Nephron progenitor cell (in vitro differentiated cells): ENCODE measurements at regions not wholly inside any gene's neighbourhood (a gene's known extent, or its start where the extent isn't known, plus 50 kb on each side); places are given as distances from the start of the nearest gene placed in this dataset.

Experiments
- DNase-seq: peaks from one replicate; pipeline ENCODE4 v3.0.0; 2021
- H3K27ac Mint-ChIP-seq: 2 replicates; pipeline ENCODE4 v1.8.0; 2021; ENCODE audit warnings: mild to moderate bottlenecking, moderate library complexity, mixed read lengths
- H3K27me3 Mint-ChIP-seq: 2 replicates; pipeline ENCODE4 v1.8.0; 2021; ENCODE audit warnings: mild to moderate bottlenecking, low read depth, mixed read lengths; ENCODE audit not compliant: poor library complexity
- H3K36me3 Mint-ChIP-seq: 2 replicates; pipeline ENCODE4 v1.8.0; 2021; ENCODE audit warnings: low read depth, mixed read lengths
- H3K4me1 Mint-ChIP-seq: 2 replicates; pipeline ENCODE4 v1.8.0; 2021; ENCODE audit warnings: mixed read lengths
- H3K4me3 Mint-ChIP-seq: 2 replicates; pipeline ENCODE4 v1.8.0; 2021; ENCODE audit warnings: mild to moderate bottlenecking, moderate library complexity, mixed read lengths
- H3K9me3 Mint-ChIP-seq: 2 replicates; pipeline ENCODE4 v1.8.0; 2021; ENCODE audit warnings: mild to moderate bottlenecking, moderate library complexity, mixed read lengths
- CTCF ChIP-seq: fragments of 200-600 bp; sonication (generic); IDR thresholded peaks from 2 replicates; pipeline ENCODE4 v1.5.0; 2021; ENCODE audit warnings: antibody characterized with exemption

GRCh38 chr10:88125766-88126165, 262.3 kb downstream of the PTEN start:
- H3K4me1 Mint-ChIP-seq: peaks cover 7% of the 10 kb centered on the region
- H3K9me3 Mint-ChIP-seq: no peaks in the 10 kb centered on the region
- TF ChIP-seq CTCF: no peak
- no peak overlapping the region for H3K4me3 Mint-ChIP-seq
- no peak for DNase-seq
- H3K27me3 Mint-ChIP-seq: peaks cover 13% of the 10 kb centered on the region
- no peak overlapping the region for H3K27ac Mint-ChIP-seq
- H3K36me3 Mint-ChIP-seq: no peaks in the 10 kb centered on the region

GRCh38 chr10:88126699-88127098, 263.3 kb downstream of the PTEN start:
- TF ChIP-seq CTCF: no peak
- Mint-ChIP-seq H3K36me3 (no peaks in the 10 kb centered on the region), H3K4me3 (no peak overlapping the region), H3K27me3 (peaks cover 10% of the 10 kb centered on the region), H3K9me3 (no peaks in the 10 kb centered on the region), H3K4me1 (peaks cover 4% of the 10 kb centered on the region), H3K27ac (no peak overlapping the region)
- DNase-seq: no peak

GRCh38 chr10:88127269-88127668, 263.8 kb downstream of the PTEN start:
- H3K27me3 Mint-ChIP-seq: peaks cover 10% of the 10 kb centered on the region
- H3K4me3 Mint-ChIP-seq: no peak overlapping the region
- no peak for DNase-seq
- no peak overlapping the region for H3K27ac Mint-ChIP-seq
- H3K36me3 Mint-ChIP-seq: no peaks in the 10 kb centered on the region
- no peaks in the 10 kb centered on the region for H3K9me3 Mint-ChIP-seq
- H3K4me1 Mint-ChIP-seq: peaks cover 3% of the 10 kb centered on the region
- TF ChIP-seq CTCF: no peak

- H3K27me3 Mint-ChIP-seq: peaks cover 6% of the 10 kb centered on the region
- no peak for TF ChIP-seq CTCF
- DNase-seq: no peak
- no peak overlapping the region for H3K4me3 Mint-ChIP-seq
- H3K36me3 Mint-ChIP-seq: no peaks in the 10 kb centered on the region
- H3K9me3 Mint-ChIP-seq: no peaks in the 10 kb centered on the region
- H3K27ac Mint-ChIP-seq: no peak overlapping the region
- no peaks in the 10 kb centered on the region for H3K4me1 Mint-ChIP-seq
Observed at GRCh38 chr10:88127766-88128165, 264.3 kb downstream of the PTEN start.

GRCh38 chr10:88129013-88129412, 265.6 kb downstream of the PTEN start:
- H3K27me3 Mint-ChIP-seq: no peaks in the 10 kb centered on the region
- H3K36me3 Mint-ChIP-seq: no peaks in the 10 kb centered on the region
- H3K27ac Mint-ChIP-seq: no peak overlapping the region
- no peaks in the 10 kb centered on the region for H3K9me3 Mint-ChIP-seq
- no peak for TF ChIP-seq CTCF
- no peak for DNase-seq
- no peaks in the 10 kb centered on the region for H3K4me1 Mint-ChIP-seq
- no peak overlapping the region for H3K4me3 Mint-ChIP-seq

GRCh38 chr10:88130912-88131311, 267.5 kb downstream of the PTEN start:
- Mint-ChIP-seq H3K9me3 (no peaks in the 10 kb centered on the region), H3K4me3 (no peak overlapping the region), H3K27ac (no peak overlapping the region), H3K36me3 (no peaks in the 10 kb centered on the region), H3K4me1 (no peaks in the 10 kb centered on the region), H3K27me3 (no peaks in the 10 kb centered on the region)
- no peak for TF ChIP-seq CTCF
- DNase-seq: no peak
